ENCODE measurements at regions not wholly inside any gene's neighbourhood (a gene's known extent, or its start where the extent isn't known, plus 50 kb on each side); places are given as distances from the start of the nearest gene placed in this dataset.

DNA sequence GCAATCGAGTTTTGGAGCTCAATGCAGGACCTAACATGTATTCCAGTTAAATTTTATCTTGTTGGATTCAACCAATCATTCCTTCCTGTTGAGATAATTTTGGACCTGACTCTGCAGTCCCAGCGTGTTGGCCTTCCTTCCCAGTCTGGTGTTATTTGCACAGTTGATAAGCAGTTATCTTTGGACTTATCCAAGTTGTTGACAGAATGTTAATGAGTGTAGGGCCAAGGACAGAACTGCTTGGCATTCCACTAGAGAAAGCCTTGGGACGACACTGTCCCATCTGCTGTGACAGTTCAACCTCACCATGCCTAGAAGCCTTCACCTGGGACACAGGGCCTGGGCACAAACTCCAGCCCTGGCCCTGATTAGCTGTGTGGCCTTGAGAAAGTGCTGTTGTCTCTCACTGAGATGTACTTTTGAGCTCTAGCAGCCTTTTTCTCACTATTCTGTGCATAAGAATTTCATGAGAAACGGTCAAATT lies 104.1 kb upstream of the SLC25A33 start:
- H3K4me3 Mint-ChIP-seq (ENCODE audit: unreplicated experiment): no peak overlapping the region
- no peaks in the 10 kb centered on the region for H3K9me3 Mint-ChIP-seq (ENCODE audit: unreplicated experiment)
- Histone ChIP-seq H3K4me3 (ENCODE audit: low read depth, low read length) (no peak overlapping the region), H3K4me1 (peaks cover 59% of the 10 kb centered on the region), H3K27me3 (replicated peaks; ENCODE audit: control insufficient read depth, insufficient read depth, low read length) (no peaks in the 10 kb centered on the region), H3K9me3 (no peaks in the 10 kb centered on the region), H3K36me3 (ENCODE audit: control insufficient read depth, insufficient read depth, low read length) (no peaks in the 10 kb centered on the region)
- CTCF ChIA-PET: no interaction called here
- peaks cover 28% of the 10 kb centered on the region for H3K4me1 Mint-ChIP-seq (ENCODE audit: low read depth, unreplicated experiment)
- POLR2A ChIA-PET: interaction anchor here (0.6 kb wide), 1 partner anchor 15 kb away, joined by 3 read pairs; no protein-coding TSS in a partner anchor
- H3K27ac Mint-ChIP-seq (ENCODE audit: unreplicated experiment): peak overlapping the region; percentile 48
- H3K27me3 Mint-ChIP-seq (ENCODE audit: insufficient read depth, unreplicated experiment): no peaks in the 10 kb centered on the region
- intact Hi-C loops (cut with micrococcal nuclease; ENCODE audit: unreplicated experiment): loop anchor here (5.0 kb wide), 1 partner anchor 143 kb away; the partner anchor contains the start of gene SPSB1
- no peak for TF ChIP-seq CTCF (IDR thresholded peaks at IDR 0.05; ENCODE audit: insufficient read depth in 1 of 2, low read depth in 1 of 2, low read length in 1 of 2, severe bottlenecking in 1 of 2, unreplicated experiment in 1 of 2)
- DNase-seq: peak; percentile 74 to 83
- no peaks in the 10 kb centered on the region for H3K36me3 Mint-ChIP-seq (ENCODE audit: insufficient read depth, unreplicated experiment)
- no TSS peak for BruUV-seq (replicated peaks)

GRCh38 chr1:9435854-9436640 lies 103.2 kb upstream of the SLC25A33 start:
- Mint-ChIP-seq H3K36me3 (ENCODE audit: insufficient read depth, unreplicated experiment) (no peaks in the 10 kb centered on the region), H3K4me1 (ENCODE audit: low read depth, unreplicated experiment) (peaks cover 27% of the 10 kb centered on the region), H3K4me3 (ENCODE audit: unreplicated experiment) (peak overlapping the region; percentile 27), H3K27ac (ENCODE audit: unreplicated experiment) (peak overlapping the region; percentile 48), H3K9me3 (ENCODE audit: unreplicated experiment) (no peaks in the 10 kb centered on the region), H3K27me3 (ENCODE audit: insufficient read depth, unreplicated experiment) (no peaks in the 10 kb centered on the region)
- Histone ChIP-seq H3K4me1 (peaks cover 59% of the 10 kb centered on the region), H3K36me3 (ENCODE audit: control insufficient read depth, insufficient read depth, low read length) (no peaks in the 10 kb centered on the region), H3K4me3 (ENCODE audit: low read depth, low read length) (no peak overlapping the region), H3K27me3 (replicated peaks; ENCODE audit: control insufficient read depth, insufficient read depth, low read length) (no peaks in the 10 kb centered on the region), H3K9me3 (no peaks in the 10 kb centered on the region)
- ChIA-PET CTCF (no interaction called here), POLR2A (no interaction called here)
- BruUV-seq (replicated peaks): no TSS peak
- no peak for TF ChIP-seq CTCF (IDR thresholded peaks at IDR 0.05; ENCODE audit: insufficient read depth in 1 of 2, low read depth in 1 of 2, low read length in 1 of 2, severe bottlenecking in 1 of 2, unreplicated experiment in 1 of 2)
- DNase-seq: peak in 1 of 2 experiments; percentile 55
- intact Hi-C loops (cut with micrococcal nuclease; ENCODE audit: unreplicated experiment): loop anchor here (1.0 to 5.0 kb wide), 2 partner anchors 14 to 144 kb away; partner anchors contain the start of gene SPSB1

DNA sequence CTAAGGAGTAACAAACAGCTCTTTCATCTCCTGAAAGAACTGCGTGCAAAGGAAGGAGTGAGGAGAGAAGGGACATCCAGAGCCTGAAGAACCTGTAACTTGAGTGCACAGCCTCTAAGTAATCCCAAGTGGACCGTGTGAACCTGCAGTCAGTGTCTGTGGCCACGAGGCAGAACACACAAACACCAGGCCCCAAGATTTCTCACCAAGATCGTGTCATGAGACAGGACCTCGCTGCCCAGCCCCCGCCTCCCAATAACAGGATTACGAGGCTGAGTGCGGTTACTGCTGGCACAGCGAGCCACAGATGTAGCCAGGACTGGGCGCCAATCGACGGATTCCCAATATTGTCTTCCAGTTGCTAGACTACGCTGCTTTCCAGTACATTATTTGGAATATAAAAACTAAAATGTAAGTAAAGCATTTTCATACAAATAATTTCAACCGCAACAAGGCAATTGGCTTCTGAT lies 101.3 kb upstream of the SLC25A33 start:
- H3K4me1 Mint-ChIP-seq (ENCODE audit: low read depth, unreplicated experiment): peaks cover 29% of the 10 kb centered on the region
- no peaks in the 10 kb centered on the region for H3K9me3 Mint-ChIP-seq (ENCODE audit: unreplicated experiment)
- DNase-seq: no peak
- BruUV-seq (replicated peaks): no TSS peak
- Histone ChIP-seq H3K9me3 (no peaks in the 10 kb centered on the region), H3K4me1 (peaks cover 59% of the 10 kb centered on the region), H3K27me3 (replicated peaks; ENCODE audit: control insufficient read depth, insufficient read depth, low read length) (no peaks in the 10 kb centered on the region), H3K36me3 (ENCODE audit: control insufficient read depth, insufficient read depth, low read length) (no peaks in the 10 kb centered on the region), H3K4me3 (ENCODE audit: low read depth, low read length) (no peak overlapping the region)
- H3K27ac Mint-ChIP-seq (ENCODE audit: unreplicated experiment): no peak overlapping the region
- intact Hi-C loops (cut with micrococcal nuclease; ENCODE audit: unreplicated experiment): loop anchor here (5.0 kb wide), 1 partner anchor 146 kb away; the partner anchor contains the start of gene SPSB1
- H3K4me3 Mint-ChIP-seq (ENCODE audit: unreplicated experiment): no peak overlapping the region
- no peaks in the 10 kb centered on the region for H3K27me3 Mint-ChIP-seq (ENCODE audit: insufficient read depth, unreplicated experiment)
- H3K36me3 Mint-ChIP-seq (ENCODE audit: insufficient read depth, unreplicated experiment): no peaks in the 10 kb centered on the region
- CTCF ChIA-PET: no interaction called here
- POLR2A ChIA-PET: no interaction called here
- no peak for TF ChIP-seq CTCF (IDR thresholded peaks at IDR 0.05; ENCODE audit: insufficient read depth in 1 of 2, low read depth in 1 of 2, low read length in 1 of 2, severe bottlenecking in 1 of 2, unreplicated experiment in 1 of 2)

Data from Caco-2 (cell line).